Liver (tissue), 3 donors: ENCODE measurements at regions not wholly inside any gene's neighbourhood (a gene's known extent, or its start where the extent isn't known, plus 50 kb on each side); places are given as distances from the start of the nearest gene placed in this dataset.

Experiments
- HNF4A ChIP-seq, 2 donors: conservative IDR thresholded peaks; 2 replicates each; pipeline ENCODE4 v1.6.1; 2016; ENCODE audit warnings: antibody characterized with exemption in 2 of 2, mild to moderate bottlenecking in 2 of 2
- TAF1 ChIP-seq: conservative IDR thresholded peaks from 2 replicates; pipeline ENCODE4 v1.6.1; 2016; ENCODE audit warnings: antibody characterized with exemption, mild to moderate bottlenecking
- TF ChIP-seq, protein P1 (sequence below): fragments of 150-350 bp; IDR thresholded peaks from 2 replicates; pipeline ENCODE4 v1.5.1; 2017; ENCODE audit warnings: improper control_type of control experiment, low read depth, low read length; ENCODE audit not compliant: missing input control
- TF ChIP-seq, protein P2 (sequence below): IDR thresholded peaks from 2 replicates; pipeline ENCODE4 v1.6.1; 2016; ENCODE audit warnings: antibody characterized with exemption, mild to moderate bottlenecking
- TF ChIP-seq, protein P3 (sequence below): IDR thresholded peaks from 2 replicates; pipeline ENCODE4 v1.6.1; 2016; ENCODE audit warnings: antibody characterized with exemption
- TF ChIP-seq, protein P4 (sequence below): IDR thresholded peaks from 2 replicates; pipeline ENCODE4 v1.6.1; 2016; ENCODE audit warnings: antibody characterized with exemption
- donor health status: healthy.
- donor health status: healthy.

DNA sequence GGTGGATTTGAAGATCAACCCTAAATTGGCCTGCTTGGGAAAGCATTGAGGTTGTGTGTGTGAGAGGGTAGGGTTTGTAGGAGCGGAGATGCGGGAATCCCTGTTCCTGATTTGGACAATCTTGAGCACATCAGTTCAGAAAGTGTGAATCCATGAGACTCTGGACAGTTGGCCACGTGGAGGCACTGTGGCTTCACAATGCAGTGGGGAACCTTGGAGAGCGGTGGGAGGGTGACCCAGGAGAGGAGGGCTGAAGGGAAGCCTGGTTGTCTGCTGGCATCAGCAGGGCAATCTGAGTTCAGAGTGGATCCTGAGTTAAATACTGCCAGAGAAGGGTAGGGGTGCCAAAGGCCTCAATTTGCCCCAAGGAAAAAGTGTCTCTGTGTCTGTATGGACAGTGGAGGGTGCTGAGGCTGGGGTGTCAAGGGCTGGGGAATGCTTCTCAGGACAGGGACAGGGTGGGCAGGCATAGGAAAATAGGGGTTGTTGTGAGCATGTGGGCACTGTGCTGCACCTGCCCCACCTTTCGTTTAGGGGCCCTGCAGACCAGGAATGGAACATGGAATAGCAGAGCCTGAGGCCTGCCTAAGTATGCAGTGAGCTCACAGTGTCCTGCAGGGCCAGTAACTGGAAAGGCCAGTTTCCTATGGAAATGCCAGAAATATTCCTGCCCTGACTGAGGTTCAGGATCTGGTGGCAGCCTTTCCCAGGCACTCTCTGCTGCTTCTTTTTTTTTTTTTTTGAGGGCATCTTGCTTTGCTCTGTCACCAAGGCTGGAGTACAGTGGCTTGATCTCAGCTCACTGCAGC is 162.9 kb upstream of the PRSS58 start:
- TF ChIP-seq, protein P1, sequence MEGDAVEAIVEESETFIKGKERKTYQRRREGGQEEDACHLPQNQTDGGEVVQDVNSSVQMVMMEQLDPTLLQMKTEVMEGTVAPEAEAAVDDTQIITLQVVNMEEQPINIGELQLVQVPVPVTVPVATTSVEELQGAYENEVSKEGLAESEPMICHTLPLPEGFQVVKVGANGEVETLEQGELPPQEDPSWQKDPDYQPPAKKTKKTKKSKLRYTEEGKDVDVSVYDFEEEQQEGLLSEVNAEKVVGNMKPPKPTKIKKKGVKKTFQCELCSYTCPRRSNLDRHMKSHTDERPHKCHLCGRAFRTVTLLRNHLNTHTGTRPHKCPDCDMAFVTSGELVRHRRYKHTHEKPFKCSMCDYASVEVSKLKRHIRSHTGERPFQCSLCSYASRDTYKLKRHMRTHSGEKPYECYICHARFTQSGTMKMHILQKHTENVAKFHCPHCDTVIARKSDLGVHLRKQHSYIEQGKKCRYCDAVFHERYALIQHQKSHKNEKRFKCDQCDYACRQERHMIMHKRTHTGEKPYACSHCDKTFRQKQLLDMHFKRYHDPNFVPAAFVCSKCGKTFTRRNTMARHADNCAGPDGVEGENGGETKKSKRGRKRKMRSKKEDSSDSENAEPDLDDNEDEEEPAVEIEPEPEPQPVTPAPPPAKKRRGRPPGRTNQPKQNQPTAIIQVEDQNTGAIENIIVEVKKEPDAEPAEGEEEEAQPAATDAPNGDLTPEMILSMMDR = no peak
- TF ChIP-seq HNF4A (conservative IDR thresholded peaks at IDR 0.05) = no peak
- no peak for TF ChIP-seq TAF1
- TF ChIP-seq, protein P2, sequence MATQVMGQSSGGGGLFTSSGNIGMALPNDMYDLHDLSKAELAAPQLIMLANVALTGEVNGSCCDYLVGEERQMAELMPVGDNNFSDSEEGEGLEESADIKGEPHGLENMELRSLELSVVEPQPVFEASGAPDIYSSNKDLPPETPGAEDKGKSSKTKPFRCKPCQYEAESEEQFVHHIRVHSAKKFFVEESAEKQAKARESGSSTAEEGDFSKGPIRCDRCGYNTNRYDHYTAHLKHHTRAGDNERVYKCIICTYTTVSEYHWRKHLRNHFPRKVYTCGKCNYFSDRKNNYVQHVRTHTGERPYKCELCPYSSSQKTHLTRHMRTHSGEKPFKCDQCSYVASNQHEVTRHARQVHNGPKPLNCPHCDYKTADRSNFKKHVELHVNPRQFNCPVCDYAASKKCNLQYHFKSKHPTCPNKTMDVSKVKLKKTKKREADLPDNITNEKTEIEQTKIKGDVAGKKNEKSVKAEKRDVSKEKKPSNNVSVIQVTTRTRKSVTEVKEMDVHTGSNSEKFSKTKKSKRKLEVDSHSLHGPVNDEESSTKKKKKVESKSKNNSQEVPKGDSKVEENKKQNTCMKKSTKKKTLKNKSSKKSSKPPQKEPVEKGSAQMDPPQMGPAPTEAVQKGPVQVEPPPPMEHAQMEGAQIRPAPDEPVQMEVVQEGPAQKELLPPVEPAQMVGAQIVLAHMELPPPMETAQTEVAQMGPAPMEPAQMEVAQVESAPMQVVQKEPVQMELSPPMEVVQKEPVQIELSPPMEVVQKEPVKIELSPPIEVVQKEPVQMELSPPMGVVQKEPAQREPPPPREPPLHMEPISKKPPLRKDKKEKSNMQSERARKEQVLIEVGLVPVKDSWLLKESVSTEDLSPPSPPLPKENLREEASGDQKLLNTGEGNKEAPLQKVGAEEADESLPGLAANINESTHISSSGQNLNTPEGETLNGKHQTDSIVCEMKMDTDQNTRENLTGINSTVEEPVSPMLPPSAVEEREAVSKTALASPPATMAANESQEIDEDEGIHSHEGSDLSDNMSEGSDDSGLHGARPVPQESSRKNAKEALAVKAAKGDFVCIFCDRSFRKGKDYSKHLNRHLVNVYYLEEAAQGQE = no peak
- TF ChIP-seq, protein P3, sequence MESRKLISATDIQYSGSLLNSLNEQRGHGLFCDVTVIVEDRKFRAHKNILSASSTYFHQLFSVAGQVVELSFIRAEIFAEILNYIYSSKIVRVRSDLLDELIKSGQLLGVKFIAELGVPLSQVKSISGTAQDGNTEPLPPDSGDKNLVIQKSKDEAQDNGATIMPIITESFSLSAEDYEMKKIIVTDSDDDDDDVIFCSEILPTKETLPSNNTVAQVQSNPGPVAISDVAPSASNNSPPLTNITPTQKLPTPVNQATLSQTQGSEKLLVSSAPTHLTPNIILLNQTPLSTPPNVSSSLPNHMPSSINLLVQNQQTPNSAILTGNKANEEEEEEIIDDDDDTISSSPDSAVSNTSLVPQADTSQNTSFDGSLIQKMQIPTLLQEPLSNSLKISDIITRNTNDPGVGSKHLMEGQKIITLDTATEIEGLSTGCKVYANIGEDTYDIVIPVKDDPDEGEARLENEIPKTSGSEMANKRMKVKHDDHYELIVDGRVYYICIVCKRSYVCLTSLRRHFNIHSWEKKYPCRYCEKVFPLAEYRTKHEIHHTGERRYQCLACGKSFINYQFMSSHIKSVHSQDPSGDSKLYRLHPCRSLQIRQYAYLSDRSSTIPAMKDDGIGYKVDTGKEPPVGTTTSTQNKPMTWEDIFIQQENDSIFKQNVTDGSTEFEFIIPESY = no peak
- TF ChIP-seq, protein P4, sequence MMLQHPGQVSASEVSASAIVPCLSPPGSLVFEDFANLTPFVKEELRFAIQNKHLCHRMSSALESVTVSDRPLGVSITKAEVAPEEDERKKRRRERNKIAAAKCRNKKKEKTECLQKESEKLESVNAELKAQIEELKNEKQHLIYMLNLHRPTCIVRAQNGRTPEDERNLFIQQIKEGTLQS = no peak
